IgD-negative memory B cell (primary cell): ENCODE measurements at regions not wholly inside any gene's neighbourhood (a gene's known extent, or its start where the extent isn't known, plus 50 kb on each side); places are given as distances from the start of the nearest gene placed in this dataset.

Source experiments
- H3K27ac Mint-ChIP-seq, 3 donors: one replicate each; pipeline ENCODE4 v1.8.0; 2020 to 2022; ENCODE audit warnings: mild to moderate bottlenecking in 3 of 3, mixed read lengths in 3 of 3, moderate library complexity in 1 of 3
- H3K27me3 Mint-ChIP-seq: one replicate; pipeline ENCODE4 v1.8.0; 2021; ENCODE audit warnings: mixed read lengths
- H3K36me3 Mint-ChIP-seq: one replicate; pipeline ENCODE4 v1.8.0; 2020; ENCODE audit warnings: mild to moderate bottlenecking, mixed read lengths
- H3K4me1 Mint-ChIP-seq, 3 donors: one replicate each; pipeline ENCODE4 v1.8.0; 2020 to 2022; ENCODE audit warnings: mixed read lengths in 3 of 3, mild to moderate bottlenecking in 1 of 3
- H3K4me3 Mint-ChIP-seq, 4 donors: one replicate each; pipeline ENCODE4 v1.8.0; 2020 to 2022; ENCODE audit warnings: mild to moderate bottlenecking in 4 of 4, mixed read lengths in 4 of 4, moderate library complexity in 3 of 4
- H3K9me3 Mint-ChIP-seq, 3 donors: one replicate each; pipeline ENCODE4 v1.8.0; 2020 to 2021; ENCODE audit warnings: mixed read lengths in 3 of 3, mild to moderate bottlenecking in 1 of 3

DNA sequence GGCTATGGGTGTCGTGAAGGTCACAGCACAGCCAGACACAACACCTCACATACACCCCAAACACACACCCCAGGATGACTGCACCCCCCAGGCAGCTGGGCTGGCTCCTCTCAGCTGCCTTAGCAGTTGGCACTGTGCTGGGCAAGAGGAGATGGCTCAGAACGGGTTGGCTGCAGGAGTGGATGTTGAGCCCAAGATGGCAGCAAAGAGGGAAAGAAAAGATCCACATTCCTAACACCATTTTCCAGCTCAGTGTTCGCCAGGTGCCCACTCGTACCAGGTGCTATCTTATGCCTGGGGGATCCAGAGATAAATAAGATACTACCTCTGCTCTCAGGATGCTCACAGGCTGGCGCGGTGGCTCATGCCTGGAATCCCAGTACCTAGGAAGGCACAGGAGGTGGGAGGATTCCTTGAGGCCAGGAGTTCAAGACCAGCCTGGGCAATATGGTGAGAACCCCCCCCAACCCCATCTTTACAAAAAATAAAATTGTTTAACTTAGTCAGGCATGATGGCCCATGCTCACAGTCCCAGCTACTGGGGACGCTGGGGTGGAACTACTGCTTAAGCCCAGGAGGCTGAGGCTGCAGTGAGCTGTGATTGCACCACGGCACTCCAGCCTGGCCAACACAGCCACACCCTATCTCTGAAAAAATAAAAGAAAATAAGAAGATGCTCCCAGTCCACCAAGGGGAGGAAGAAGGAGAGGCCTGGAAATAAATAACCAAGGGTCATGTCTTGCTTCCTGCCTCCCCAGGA is 89.7 kb upstream of the ZNF507 start:
- Mint-ChIP-seq H3K27me3 (no peaks in the 10 kb centered on the region), H3K9me3 (peaks cover 0 to 11% (median 8%) of the 10 kb centered on the region in 3 donors), H3K36me3 (no peaks in the 10 kb centered on the region), H3K4me1 (no peaks in the 10 kb centered on the region), H3K4me3 (no peak overlapping the region), H3K27ac (no peak overlapping the region)

DNA sequence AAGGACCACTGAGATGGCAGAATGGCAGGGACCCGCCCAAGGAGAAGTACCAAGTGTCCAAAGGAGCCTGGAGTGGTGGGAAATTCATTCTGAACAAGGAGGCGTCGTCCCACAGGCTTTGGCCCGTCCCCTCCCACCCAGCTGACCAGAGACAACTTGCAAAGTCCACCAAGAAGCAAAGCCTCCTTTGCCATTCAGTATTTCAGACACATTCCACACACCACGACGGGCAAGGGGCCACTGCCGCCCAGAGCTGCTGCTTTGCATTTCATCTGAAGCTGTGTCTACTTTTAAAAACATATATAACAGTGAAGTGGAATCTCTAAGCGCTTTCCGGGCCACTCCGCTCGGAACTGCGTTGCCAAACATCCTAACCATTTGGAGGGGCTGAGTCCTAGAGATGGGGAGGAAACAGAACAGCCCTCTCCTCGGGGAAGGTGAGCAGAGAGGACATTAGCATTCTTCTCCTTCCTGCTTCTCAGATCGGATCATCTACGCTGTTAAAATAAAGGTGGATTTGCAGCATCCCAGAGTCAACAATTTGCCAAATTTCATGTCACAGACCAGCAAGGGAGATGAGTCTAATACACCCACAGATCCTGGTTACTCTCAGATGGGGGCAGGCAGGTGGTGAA is 89.0 kb upstream of the ZNF507 start:
- no peaks in the 10 kb centered on the region for H3K27me3 Mint-ChIP-seq
- H3K4me1 Mint-ChIP-seq: no peaks in the 10 kb centered on the region
- H3K9me3 Mint-ChIP-seq: peaks cover 0 to 11% (median 6%) of the 10 kb centered on the region in 3 donors
- H3K36me3 Mint-ChIP-seq: no peaks in the 10 kb centered on the region
- H3K4me3 Mint-ChIP-seq: no peak overlapping the region
- H3K27ac Mint-ChIP-seq: no peak overlapping the region

DNA sequence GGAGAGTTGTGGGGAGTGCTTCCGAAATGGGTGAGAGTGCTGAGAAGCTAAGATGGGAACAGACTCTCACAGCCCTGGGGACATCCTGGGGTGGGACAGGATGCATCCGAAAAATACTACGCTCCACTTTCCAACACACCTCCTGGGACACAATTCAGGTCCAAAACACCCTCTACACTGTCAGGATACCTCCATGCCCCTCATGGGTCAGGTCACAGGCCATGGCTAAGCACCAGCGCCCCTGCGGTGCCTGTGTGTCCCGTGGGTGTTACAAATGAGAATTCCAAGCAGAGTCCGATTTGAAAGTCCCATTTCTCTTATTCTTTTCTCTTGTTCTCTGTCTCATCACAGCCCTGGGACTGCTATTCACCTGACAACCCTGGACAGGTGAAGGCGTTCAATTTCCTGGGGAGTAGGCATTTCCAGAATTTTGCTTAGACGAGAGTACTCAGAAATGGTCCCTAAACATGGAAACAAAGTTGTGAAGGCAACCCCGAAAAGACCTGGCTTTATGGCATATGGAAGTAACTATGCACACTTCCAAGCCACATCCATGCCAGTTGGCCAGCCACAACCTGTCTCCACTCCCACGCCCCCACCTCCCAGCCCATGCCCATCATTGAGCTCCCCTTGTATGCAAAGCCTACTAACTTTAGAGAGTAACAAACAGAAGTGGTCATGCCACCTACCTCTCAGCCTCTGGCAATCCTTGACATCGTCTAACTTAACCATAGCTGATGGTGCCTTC is 87.9 kb upstream of the ZNF507 start:
- H3K4me1 Mint-ChIP-seq: no peaks in the 10 kb centered on the region
- no peak overlapping the region for H3K4me3 Mint-ChIP-seq
- no peaks in the 10 kb centered on the region for H3K36me3 Mint-ChIP-seq
- no peak overlapping the region for H3K27ac Mint-ChIP-seq
- no peaks in the 10 kb centered on the region for H3K27me3 Mint-ChIP-seq
- peaks cover 0 to 11% (median 6%) of the 10 kb centered on the region in 3 donors for H3K9me3 Mint-ChIP-seq

DNA sequence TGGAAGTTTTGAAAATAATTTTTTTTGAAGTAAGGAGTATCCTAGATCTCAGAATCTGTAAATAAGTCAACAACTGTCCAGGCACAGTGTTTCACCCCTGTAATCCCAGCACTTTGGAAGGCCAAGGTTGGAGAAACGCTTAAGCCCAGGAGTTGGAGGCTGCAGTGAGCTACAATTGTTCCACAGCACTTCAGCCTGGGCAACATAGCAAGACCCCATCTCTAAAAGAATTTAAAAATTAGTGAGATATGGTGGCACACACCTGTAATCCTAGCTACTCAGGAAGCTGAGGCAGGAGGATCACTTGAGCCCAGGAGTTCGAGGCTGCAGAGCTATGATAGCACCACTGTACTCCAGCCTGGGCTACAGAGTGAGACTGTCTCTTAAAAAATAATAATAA is 87.2 kb upstream of the ZNF507 start:
- H3K36me3 Mint-ChIP-seq: no peaks in the 10 kb centered on the region
- peaks cover 0 to 15% (median 6%) of the 10 kb centered on the region in 3 donors for H3K9me3 Mint-ChIP-seq
- no peak overlapping the region for H3K27ac Mint-ChIP-seq
- H3K4me3 Mint-ChIP-seq: no peak overlapping the region
- no peaks in the 10 kb centered on the region for H3K27me3 Mint-ChIP-seq
- no peaks in the 10 kb centered on the region for H3K4me1 Mint-ChIP-seq

DNA sequence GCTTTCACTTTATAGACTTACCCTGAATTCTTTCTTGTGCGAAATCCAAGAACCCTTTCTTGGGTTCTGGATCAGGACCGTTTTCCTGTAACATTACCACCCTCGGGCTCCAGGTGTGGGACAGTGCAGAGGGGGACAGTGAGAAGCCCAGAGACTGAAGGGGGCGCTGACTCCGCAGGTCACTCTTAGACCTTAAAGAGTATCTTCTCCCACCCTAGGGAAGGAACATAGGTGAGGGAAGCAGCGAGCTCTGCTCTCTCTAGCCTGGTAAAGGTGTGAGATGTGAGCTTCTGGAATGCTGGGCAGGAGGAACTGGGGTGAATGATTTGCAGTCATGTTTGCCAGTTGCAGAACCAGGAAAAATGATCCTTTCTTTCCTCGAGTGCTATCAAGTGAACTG is 80.8 kb upstream of the ZNF507 start:
- Mint-ChIP-seq H3K27me3 (peaks cover 1% of the 10 kb centered on the region), H3K4me1 (no peaks in the 10 kb centered on the region), H3K9me3 (peaks cover 0 to 10% (median 1%) of the 10 kb centered on the region in 3 donors), H3K4me3 (no peak overlapping the region), H3K36me3 (no peaks in the 10 kb centered on the region), H3K27ac (no peak overlapping the region)

DNA sequence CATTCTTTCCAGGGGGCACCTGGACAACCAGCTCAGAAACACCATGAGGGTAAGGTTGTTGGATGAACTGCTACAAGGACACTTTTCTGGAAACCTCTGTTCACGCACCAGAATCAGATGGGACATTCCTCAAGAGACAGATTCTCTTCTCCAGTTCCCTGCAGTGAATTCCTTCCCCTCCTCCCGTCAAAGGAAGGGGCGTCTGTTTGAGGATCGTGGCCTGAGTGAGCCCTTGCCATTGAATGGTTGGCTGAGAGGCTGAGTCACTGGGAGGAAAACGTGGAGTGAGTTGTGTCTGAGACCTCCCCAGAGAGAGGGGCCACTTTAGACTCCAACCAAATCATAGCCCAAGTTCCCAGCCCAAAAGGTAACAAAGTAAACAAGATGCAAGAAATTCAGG is 79.4 kb upstream of the ZNF507 start:
- H3K4me1 Mint-ChIP-seq: no peaks in the 10 kb centered on the region
- no peak overlapping the region for H3K27ac Mint-ChIP-seq
- H3K27me3 Mint-ChIP-seq: peaks cover 2% of the 10 kb centered on the region
- H3K4me3 Mint-ChIP-seq: no peak overlapping the region
- peaks cover 0 to 4% (median 0%) of the 10 kb centered on the region in 3 donors for H3K9me3 Mint-ChIP-seq
- no peaks in the 10 kb centered on the region for H3K36me3 Mint-ChIP-seq

DNA sequence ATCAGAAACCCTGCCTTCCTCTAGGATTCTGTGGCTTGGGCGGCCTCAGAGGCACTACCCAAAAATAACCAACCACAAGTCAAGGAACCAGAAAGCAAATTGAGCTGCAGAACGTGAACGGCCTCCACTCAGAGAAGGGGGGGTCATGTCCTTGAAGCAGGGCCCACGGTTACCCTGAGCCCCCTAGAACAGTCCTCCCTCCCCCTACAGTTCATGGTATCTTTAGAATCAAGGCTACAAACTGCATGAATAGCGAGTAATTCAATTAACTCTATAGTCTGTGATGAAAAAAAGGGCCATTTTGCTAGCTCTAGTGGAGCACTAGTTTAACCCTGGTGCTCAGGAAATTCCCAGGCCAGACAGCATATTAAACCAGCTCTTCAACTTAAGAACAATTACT is 79.0 kb upstream of the ZNF507 start:
- H3K36me3 Mint-ChIP-seq: no peaks in the 10 kb centered on the region
- H3K4me1 Mint-ChIP-seq: no peaks in the 10 kb centered on the region
- peaks cover 0 to 4% (median 0%) of the 10 kb centered on the region in 3 donors for H3K9me3 Mint-ChIP-seq
- peaks cover 2% of the 10 kb centered on the region for H3K27me3 Mint-ChIP-seq
- no peak overlapping the region for H3K4me3 Mint-ChIP-seq
- no peak overlapping the region for H3K27ac Mint-ChIP-seq

DNA sequence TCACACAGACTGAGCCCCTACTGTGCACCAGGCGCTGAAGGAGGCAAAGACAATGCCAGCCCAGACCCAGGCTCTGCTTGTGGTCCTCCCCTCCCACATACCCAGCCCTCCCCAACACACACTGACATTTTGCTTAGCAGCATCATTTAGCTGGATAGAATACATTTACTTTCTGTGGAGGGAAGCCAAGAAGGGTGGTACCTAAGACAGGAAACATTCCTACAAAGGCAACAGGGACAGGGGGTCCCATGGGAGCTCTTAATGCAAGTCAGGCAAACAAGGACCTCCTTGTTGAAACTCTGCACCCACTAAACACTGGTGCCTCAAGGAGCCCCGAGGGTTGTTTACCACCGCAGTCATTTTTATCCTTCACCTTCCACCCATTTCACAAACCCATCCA is 77.0 kb upstream of the ZNF507 start:
- Mint-ChIP-seq H3K36me3 (no peaks in the 10 kb centered on the region), H3K27me3 (peaks cover 2% of the 10 kb centered on the region), H3K27ac (no peak overlapping the region), H3K4me3 (no peak overlapping the region), H3K9me3 (peaks cover 0 to 6% (median 0%) of the 10 kb centered on the region in 3 donors), H3K4me1 (no peaks in the 10 kb centered on the region)

DNA sequence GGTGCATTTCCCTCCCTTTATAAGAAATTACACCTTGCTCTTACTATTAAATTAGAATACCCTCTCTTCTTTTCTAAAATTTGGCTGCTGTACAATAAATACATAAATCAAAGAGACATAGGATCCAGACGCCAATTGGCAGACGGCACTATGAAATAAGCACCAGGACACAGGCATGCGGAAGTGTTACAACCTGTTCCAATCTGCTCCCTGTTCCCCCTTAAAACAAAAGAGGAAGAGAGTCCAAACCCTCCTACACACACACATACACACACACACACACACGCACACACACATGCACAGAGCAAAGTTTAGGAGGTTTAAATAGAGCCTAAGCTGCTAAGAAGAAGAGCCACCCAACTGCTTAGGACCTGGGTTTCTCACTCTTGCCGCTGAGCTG is 75.6 kb upstream of the ZNF507 start:
- H3K4me3 Mint-ChIP-seq: no peak overlapping the region
- no peak overlapping the region for H3K27ac Mint-ChIP-seq
- peaks cover 0 to 1% (median 0%) of the 10 kb centered on the region in 3 donors for H3K4me1 Mint-ChIP-seq
- peaks cover 2% of the 10 kb centered on the region for H3K27me3 Mint-ChIP-seq
- H3K36me3 Mint-ChIP-seq: no peaks in the 10 kb centered on the region
- H3K9me3 Mint-ChIP-seq: peaks cover 2 to 12% (median 3%) of the 10 kb centered on the region in 3 donors

DNA sequence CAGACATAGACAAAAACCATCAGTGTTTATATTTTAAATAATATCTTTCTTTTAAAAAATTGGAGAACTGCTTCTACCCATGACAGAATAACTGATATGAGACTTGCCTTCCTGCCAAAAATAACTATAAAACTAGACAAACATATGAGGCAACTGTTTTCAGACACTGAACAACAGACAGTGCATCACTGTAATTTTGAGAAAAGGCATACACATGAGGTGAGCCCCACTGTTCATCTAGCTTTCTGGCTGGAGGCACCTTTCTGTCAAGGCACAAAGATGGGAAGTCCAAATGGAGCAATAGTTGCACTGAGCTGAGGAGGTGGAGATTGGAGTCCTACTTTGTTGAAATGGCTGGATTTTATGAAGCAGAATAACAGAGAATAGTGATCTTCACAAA is 71.9 kb upstream of the ZNF507 start:
- no peak overlapping the region for H3K4me3 Mint-ChIP-seq
- peaks cover 0 to 1% (median 0%) of the 10 kb centered on the region in 3 donors for H3K4me1 Mint-ChIP-seq
- H3K9me3 Mint-ChIP-seq: peaks cover 2 to 12% (median 6%) of the 10 kb centered on the region in 3 donors
- no peak overlapping the region for H3K27ac Mint-ChIP-seq
- no peaks in the 10 kb centered on the region for H3K36me3 Mint-ChIP-seq
- H3K27me3 Mint-ChIP-seq: peaks cover 2% of the 10 kb centered on the region

DNA sequence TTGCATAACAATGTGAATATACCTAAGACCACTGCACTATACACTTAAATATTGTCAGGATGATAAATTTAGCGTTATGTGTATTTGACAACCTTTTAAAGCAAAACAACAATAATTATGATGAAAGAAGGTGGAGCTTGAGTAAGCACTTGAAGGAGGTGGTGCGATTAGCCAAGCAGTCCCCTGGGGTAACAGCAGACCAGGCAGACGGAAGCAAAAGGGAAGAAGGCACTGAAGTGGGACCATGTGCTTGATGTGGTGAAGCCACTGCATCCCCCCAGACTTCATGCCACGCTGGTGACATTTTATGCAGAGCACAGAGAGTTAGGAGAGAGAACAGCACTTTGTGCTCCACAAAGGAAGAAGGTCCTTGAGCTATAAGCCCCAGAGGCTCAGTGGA is 58.3 kb upstream of the ZNF507 start:
- no peaks in the 10 kb centered on the region for H3K36me3 Mint-ChIP-seq
- H3K9me3 Mint-ChIP-seq: peaks cover 0 to 7% (median 3%) of the 10 kb centered on the region in 3 donors
- peaks cover 0 to 7% (median 7%) of the 10 kb centered on the region in 3 donors for H3K4me1 Mint-ChIP-seq
- no peak overlapping the region for H3K27ac Mint-ChIP-seq
- peak overlapping the region in 1 of 4 donors; percentile 41 for H3K4me3 Mint-ChIP-seq
- H3K27me3 Mint-ChIP-seq: peaks cover 10% of the 10 kb centered on the region

DNA sequence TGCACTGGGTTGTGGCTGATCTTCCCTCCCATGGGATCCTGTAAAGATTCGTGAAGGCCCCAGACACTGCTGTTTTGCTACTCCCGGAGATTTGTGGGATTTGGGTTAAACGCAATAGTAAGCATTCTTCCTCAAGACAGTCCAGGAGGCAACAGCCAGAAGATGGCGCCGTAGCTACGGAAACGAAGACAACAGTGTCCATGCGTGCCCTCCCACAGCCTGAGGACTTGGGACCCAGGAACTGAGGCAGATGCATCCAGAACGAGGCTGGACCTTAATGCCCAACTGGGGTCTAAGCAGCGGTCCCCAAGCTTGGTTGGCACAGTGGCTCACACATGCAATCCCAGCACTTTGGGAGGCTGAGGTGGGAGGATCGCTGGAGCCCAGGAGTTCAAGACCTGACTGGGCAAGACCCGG is 57.6 kb upstream of the ZNF507 start:
- Mint-ChIP-seq H3K27ac (no peak overlapping the region), H3K27me3 (peaks cover 13% of the 10 kb centered on the region), H3K9me3 (peaks cover 0 to 6% (median 3%) of the 10 kb centered on the region in 3 donors), H3K4me3 (no peak overlapping the region), H3K4me1 (peaks cover 0 to 7% (median 7%) of the 10 kb centered on the region in 3 donors), H3K36me3 (no peaks in the 10 kb centered on the region)

DNA sequence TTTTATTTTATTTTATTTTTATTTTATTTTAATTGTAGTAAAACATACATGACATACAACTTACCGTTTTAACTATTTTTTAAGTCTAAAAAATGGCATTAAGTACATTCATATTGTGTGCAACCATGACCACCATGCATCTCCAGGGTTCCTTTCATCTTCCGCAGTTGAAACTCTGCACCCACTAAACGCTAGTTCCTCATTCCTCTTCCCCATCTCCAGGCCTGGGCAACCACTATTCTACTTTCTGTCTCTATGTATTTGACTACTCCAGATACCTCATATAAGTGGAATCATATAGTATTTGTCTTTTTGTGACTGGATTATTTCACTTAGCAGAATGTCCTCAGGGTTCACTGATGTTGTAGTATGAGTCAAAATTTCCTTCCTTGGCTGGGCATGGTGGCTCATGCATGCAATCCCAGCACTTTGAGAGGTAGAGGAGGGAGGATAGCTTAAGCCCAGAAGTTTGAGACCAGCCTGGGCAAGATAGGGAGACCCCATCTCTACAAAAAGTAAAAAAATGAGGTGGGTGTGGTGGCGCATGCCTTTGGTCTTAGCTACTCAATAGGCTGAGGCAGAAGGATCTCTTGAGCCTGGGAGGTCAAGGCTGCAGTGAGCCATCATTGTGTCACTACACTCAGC is 55.7 kb upstream of the ZNF507 start:
- Mint-ChIP-seq H3K4me1 (peaks cover 0 to 7% (median 7%) of the 10 kb centered on the region in 3 donors), H3K9me3 (peaks cover 0 to 5% (median 0%) of the 10 kb centered on the region in 3 donors), H3K4me3 (no peak overlapping the region), H3K36me3 (no peaks in the 10 kb centered on the region), H3K27me3 (peaks cover 3% of the 10 kb centered on the region), H3K27ac (no peak overlapping the region)

DNA sequence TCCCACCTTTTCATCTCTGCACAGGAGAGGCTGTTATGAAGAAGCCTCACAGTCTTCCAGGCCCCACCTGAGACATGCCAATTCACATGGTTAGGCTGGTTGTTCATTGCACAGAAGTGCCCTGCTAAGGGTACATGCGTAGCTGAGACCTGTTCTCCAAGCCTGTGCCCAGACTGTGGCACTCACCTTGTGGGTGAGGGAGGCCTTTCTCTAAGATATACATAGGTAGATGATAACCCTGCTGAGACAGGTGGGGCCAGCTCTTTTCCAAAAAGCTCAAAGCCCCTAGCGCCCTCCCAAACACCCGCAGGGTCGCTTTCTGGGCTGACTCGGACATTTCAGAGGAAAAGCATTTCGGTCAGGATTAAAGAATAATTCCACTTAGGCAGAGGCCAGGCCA is 53.5 kb upstream of the ZNF507 start:
- H3K36me3 Mint-ChIP-seq: no peaks in the 10 kb centered on the region
- peaks cover 3% of the 10 kb centered on the region for H3K27me3 Mint-ChIP-seq
- H3K27ac Mint-ChIP-seq: no peak overlapping the region
- no peak overlapping the region for H3K4me3 Mint-ChIP-seq
- peaks cover 0 to 8% (median 0%) of the 10 kb centered on the region in 3 donors for H3K9me3 Mint-ChIP-seq
- H3K4me1 Mint-ChIP-seq: peaks cover 0 to 6% (median 3%) of the 10 kb centered on the region in 3 donors
